ENCODE measurements at regions not wholly inside any gene's neighbourhood (a gene's known extent, or its start where the extent isn't known, plus 50 kb on each side); places are given as distances from the start of the nearest gene placed in this dataset.

DNA sequence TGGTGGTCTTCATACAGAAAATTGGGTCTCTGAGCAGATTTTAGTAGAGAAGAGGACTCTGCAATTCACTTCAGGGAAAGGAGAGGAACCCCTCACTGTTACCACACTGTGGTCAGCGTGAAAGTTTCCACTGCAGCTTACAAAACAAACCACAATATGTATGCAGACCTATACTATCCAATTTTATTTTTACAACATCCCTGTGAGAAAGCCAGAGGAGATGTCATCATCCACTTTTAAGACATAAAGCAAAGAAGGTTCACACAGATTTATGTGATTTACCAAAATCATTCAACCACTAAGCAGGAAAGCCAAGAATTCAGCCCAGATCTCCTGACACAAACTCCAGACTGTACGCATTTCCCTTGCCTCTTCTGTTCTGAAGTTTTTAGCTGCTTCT lies 442.4 kb downstream of the FRK start:
- CTCF ChIA-PET = no interaction called here

More for the DNA sequence above, 442.4 kb downstream of the FRK start:
- Mint-ChIP-seq H3K27me3 (ENCODE audit: low read depth) (no peaks in the 10 kb centered on the region), H3K4me3 (no peak overlapping the region), H3K27ac (no peak overlapping the region; the same call in 1 of the 2 replicates), H3K9me3 (peaks cover 6% of the 10 kb centered on the region), H3K36me3 (no peaks in the 10 kb centered on the region; the same call in 1 of the 2 replicates), H3K4me1 (peaks cover 13% of the 10 kb centered on the region)
- TF ChIP-seq ZNF416 (CRISPR knock-in tag; IDR thresholded peaks at IDR 0.05) (no peak), TEAD1 (CRISPR knock-in tag; IDR thresholded peaks at IDR 0.05) (no peak), NFE2L1 (CRISPR knock-in tag; IDR thresholded peaks at IDR 0.05) (no peak), E2F4 (CRISPR knock-in tag; IDR thresholded peaks at IDR 0.05; ENCODE audit: borderline replicate concordance, low read depth) (no peak), ZNF138 (CRISPR knock-in tag; conservative IDR thresholded peaks at IDR 0.05) (no peak), CTCF (IDR thresholded peaks at IDR 0.05) (no peak), TP53 (CRISPR knock-in tag; IDR thresholded peaks at IDR 0.05) (no peak), OVOL2 (CRISPR knock-in tag; IDR thresholded peaks at IDR 0.05; ENCODE audit: borderline replicate concordance) (no peak), ZNF121 (CRISPR knock-in tag; IDR thresholded peaks at IDR 0.05) (no peak), SMAD3 (CRISPR knock-in tag; IDR thresholded peaks at IDR 0.05; ENCODE audit: borderline replicate concordance) (no peak), ZSCAN18 (CRISPR knock-in tag; IDR thresholded peaks at IDR 0.05) (no peak), MYBL2 (CRISPR knock-in tag; IDR thresholded peaks at IDR 0.05) (no peak), MXD4 (CRISPR knock-in tag; IDR thresholded peaks at IDR 0.05; ENCODE audit: borderline replicate concordance) (no peak), NR2C2 (CRISPR knock-in tag; IDR thresholded peaks at IDR 0.05) (no peak), HMGA2 (CRISPR knock-in tag; IDR thresholded peaks at IDR 0.05) (no peak), IRF2 (CRISPR knock-in tag; IDR thresholded peaks at IDR 0.05; ENCODE audit: borderline replicate concordance, low read depth) (no peak), ZNF671 (CRISPR knock-in tag; IDR thresholded peaks at IDR 0.05) (no peak)
- TF ChIP-seq, protein P1, sequence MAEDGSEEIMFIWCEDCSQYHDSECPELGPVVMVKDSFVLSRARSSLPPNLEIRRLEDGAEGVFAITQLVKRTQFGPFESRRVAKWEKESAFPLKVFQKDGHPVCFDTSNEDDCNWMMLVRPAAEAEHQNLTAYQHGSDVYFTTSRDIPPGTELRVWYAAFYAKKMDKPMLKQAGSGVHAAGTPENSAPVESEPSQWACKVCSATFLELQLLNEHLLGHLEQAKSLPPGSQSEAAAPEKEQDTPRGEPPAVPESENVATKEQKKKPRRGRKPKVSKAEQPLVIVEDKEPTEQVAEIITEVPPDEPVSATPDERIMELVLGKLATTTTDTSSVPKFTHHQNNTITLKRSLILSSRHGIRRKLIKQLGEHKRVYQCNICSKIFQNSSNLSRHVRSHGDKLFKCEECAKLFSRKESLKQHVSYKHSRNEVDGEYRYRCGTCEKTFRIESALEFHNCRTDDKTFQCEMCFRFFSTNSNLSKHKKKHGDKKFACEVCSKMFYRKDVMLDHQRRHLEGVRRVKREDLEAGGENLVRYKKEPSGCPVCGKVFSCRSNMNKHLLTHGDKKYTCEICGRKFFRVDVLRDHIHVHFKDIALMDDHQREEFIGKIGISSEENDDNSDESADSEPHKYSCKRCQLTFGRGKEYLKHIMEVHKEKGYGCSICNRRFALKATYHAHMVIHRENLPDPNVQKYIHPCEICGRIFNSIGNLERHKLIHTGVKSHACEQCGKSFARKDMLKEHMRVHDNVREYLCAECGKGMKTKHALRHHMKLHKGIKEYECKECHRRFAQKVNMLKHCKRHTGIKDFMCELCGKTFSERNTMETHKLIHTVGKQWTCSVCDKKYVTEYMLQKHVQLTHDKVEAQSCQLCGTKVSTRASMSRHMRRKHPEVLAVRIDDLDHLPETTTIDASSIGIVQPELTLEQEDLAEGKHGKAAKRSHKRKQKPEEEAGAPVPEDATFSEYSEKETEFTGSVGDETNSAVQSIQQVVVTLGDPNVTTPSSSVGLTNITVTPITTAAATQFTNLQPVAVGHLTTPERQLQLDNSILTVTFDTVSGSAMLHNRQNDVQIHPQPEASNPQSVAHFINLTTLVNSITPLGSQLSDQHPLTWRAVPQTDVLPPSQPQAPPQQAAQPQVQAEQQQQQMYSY (CRISPR knock-in tag; IDR thresholded peaks at IDR 0.05) = no peak
- TF ChIP-seq, protein P2, sequence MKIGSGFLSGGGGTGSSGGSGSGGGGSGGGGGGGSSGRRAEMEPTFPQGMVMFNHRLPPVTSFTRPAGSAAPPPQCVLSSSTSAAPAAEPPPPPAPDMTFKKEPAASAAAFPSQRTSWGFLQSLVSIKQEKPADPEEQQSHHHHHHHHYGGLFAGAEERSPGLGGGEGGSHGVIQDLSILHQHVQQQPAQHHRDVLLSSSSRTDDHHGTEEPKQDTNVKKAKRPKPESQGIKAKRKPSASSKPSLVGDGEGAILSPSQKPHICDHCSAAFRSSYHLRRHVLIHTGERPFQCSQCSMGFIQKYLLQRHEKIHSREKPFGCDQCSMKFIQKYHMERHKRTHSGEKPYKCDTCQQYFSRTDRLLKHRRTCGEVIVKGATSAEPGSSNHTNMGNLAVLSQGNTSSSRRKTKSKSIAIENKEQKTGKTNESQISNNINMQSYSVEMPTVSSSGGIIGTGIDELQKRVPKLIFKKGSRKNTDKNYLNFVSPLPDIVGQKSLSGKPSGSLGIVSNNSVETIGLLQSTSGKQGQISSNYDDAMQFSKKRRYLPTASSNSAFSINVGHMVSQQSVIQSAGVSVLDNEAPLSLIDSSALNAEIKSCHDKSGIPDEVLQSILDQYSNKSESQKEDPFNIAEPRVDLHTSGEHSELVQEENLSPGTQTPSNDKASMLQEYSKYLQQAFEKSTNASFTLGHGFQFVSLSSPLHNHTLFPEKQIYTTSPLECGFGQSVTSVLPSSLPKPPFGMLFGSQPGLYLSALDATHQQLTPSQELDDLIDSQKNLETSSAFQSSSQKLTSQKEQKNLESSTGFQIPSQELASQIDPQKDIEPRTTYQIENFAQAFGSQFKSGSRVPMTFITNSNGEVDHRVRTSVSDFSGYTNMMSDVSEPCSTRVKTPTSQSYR (CRISPR knock-in tag; IDR thresholded peaks at IDR 0.05) = no peak
- ATAC-seq = no peak
- DNase-seq (ENCODE audit: low spot score) = no peak
- POLR2A ChIA-PET = interaction anchor here (0.8 kb wide), 1 partner anchor 221 kb away, joined by 3 read pairs; no protein-coding TSS in a partner anchor
